Activated T-cell treated with anti-CD3 and anti-CD28 coated beads for 24 hours (primary cell): ENCODE measurements at regions not wholly inside any gene's neighbourhood (a gene's known extent, or its start where the extent isn't known, plus 50 kb on each side); places are given as distances from the start of the nearest gene placed in this dataset.

Source experiments
- DNase-seq: peaks from one replicate; pipeline ENCODE4 v3.0.0-alpha.2; 2020; ENCODE audit warnings: low read depth

- DNase-seq, result no peak
Measured at GRCh38 chr20:7708782-7709181, 231.5 kb downstream of the HAO1 start.

GRCh38 chr20:7710440-7710839, 229.8 kb downstream of the HAO1 start:
- no peak for DNase-seq

- no peak for DNase-seq
Measured at GRCh38 chr20:7712661-7713060, 227.6 kb downstream of the HAO1 start.

GRCh38 chr20:7714549-7714948, 225.7 kb downstream of the HAO1 start:
- DNase-seq, result no peak

GRCh38 chr20:7716286-7716972, 223.8 kb downstream of the HAO1 start:
- no peak for DNase-seq

- DNase-seq, result no peak
Measured at GRCh38 chr20:7722564-7722963, 217.7 kb downstream of the HAO1 start.

- DNase-seq, result no peak
Measured at GRCh38 chr20:7723284-7723683, 217.0 kb downstream of the HAO1 start.

- DNase-seq, result no peak
Measured at GRCh38 chr20:7728338-7728737, 211.9 kb downstream of the HAO1 start.

- DNase-seq, result no peak
Measured at GRCh38 chr20:7734216-7734615, 206.0 kb downstream of the HAO1 start.

GRCh38 chr20:7736336-7736735, 203.9 kb downstream of the HAO1 start:
- DNase-seq, result no peak

- no peak for DNase-seq
Measured at GRCh38 chr20:7741866-7742265, 198.4 kb downstream of the HAO1 start.

- DNase-seq, result no peak
Measured at GRCh38 chr20:7742479-7742878, 197.8 kb downstream of the HAO1 start.

- DNase-seq, result no peak
Measured at GRCh38 chr20:7744411-7744810, 195.8 kb downstream of the HAO1 start.

GRCh38 chr20:7748624-7749023, 191.6 kb downstream of the HAO1 start:
- DNase-seq, result no peak

GRCh38 chr20:7754102-7754501, 186.2 kb downstream of the HAO1 start:
- DNase-seq, result no peak

- DNase-seq, result no peak
Measured at GRCh38 chr20:7758406-7758805, 181.9 kb downstream of the HAO1 start.

- DNase-seq, result no peak
Measured at GRCh38 chr20:7760247-7761031, 179.8 kb downstream of the HAO1 start.

- no peak for DNase-seq
Measured at GRCh38 chr20:7765221-7765620, 175.0 kb downstream of the HAO1 start.

GRCh38 chr20:7770046-7770445, 170.2 kb downstream of the HAO1 start:
- no peak for DNase-seq

- no peak for DNase-seq
Measured at GRCh38 chr20:7770578-7770977, 169.7 kb downstream of the HAO1 start.

GRCh38 chr20:7772371-7772770, 167.9 kb downstream of the HAO1 start:
- no peak for DNase-seq

- no peak for DNase-seq
Measured at GRCh38 chr20:7773511-7773910, 166.7 kb downstream of the HAO1 start.

GRCh38 chr20:7775072-7775471, 165.2 kb downstream of the HAO1 start:
- DNase-seq, result no peak

GRCh38 chr20:7776148-7776547, 164.1 kb downstream of the HAO1 start:
- DNase-seq, result no peak
